ENCODE measurements at regions not wholly inside any gene's neighbourhood (a gene's known extent, or its start where the extent isn't known, plus 50 kb on each side); places are given as distances from the start of the nearest gene placed in this dataset.

DNA sequence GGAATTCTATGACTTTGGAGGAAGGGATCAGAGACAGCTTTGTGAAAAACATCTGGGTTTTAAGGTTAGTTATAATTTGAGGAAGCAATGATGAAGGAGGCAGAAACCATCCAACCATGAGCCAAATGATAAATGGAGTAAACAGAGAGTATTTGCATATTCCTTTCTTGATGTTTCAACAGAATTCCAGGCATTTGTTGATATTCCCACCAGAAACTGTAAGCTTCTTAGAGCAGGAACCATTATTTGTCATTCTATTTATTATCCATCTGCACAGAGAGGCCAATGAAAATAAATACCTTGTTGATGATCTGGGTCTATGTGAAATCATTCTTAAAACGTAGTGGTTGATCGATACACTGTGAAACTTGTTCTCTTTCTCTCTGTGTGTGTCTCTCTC is 715.3 kb downstream of the INHBA start:
- Histone ChIP-seq H3K4me2 (ENCODE audit: low read depth, low read length, poor library complexity, severe bottlenecking) (no peak overlapping the region), H4K20me1 (ENCODE audit: low read depth, low read length) (no peaks in the 10 kb centered on the region), H3K9me3 (ENCODE audit: insufficient read depth, low read length) (no peaks in the 10 kb centered on the region), H3K9me2 (replicated peaks; ENCODE audit: insufficient read depth, low read length) (no peaks in the 10 kb centered on the region), H3K4me3 (ENCODE audit: insufficient read depth, low read length, poor library complexity, severe bottlenecking) (no peak overlapping the region), H3K27me3 (ENCODE audit: low read length) (no peaks in the 10 kb centered on the region), H3K79me2 (ENCODE audit: insufficient read depth, low read length) (no peaks in the 10 kb centered on the region), H3F3A (ENCODE audit: insufficient read depth) (no peaks in the 10 kb centered on the region), H3K9ac (ENCODE audit: low read length) (no peak overlapping the region), H3K27ac (ENCODE audit: low read depth, low read length) (no peak overlapping the region), H3K36me3 (ENCODE audit: low read length) (no peaks in the 10 kb centered on the region), H2AFZ (ENCODE audit: low read depth, low read length, severe bottlenecking) (no peak overlapping the region)
- no peak for TF ChIP-seq EZH2phosphoT487 (conservative IDR thresholded peaks at IDR 0.05; ENCODE audit: low read length)
- TF ChIP-seq, protein P1, sequence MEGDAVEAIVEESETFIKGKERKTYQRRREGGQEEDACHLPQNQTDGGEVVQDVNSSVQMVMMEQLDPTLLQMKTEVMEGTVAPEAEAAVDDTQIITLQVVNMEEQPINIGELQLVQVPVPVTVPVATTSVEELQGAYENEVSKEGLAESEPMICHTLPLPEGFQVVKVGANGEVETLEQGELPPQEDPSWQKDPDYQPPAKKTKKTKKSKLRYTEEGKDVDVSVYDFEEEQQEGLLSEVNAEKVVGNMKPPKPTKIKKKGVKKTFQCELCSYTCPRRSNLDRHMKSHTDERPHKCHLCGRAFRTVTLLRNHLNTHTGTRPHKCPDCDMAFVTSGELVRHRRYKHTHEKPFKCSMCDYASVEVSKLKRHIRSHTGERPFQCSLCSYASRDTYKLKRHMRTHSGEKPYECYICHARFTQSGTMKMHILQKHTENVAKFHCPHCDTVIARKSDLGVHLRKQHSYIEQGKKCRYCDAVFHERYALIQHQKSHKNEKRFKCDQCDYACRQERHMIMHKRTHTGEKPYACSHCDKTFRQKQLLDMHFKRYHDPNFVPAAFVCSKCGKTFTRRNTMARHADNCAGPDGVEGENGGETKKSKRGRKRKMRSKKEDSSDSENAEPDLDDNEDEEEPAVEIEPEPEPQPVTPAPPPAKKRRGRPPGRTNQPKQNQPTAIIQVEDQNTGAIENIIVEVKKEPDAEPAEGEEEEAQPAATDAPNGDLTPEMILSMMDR (IDR thresholded peaks at IDR 0.05; ENCODE audit: insufficient read depth, low read length, poor library complexity, severe bottlenecking): no peak

DNA sequence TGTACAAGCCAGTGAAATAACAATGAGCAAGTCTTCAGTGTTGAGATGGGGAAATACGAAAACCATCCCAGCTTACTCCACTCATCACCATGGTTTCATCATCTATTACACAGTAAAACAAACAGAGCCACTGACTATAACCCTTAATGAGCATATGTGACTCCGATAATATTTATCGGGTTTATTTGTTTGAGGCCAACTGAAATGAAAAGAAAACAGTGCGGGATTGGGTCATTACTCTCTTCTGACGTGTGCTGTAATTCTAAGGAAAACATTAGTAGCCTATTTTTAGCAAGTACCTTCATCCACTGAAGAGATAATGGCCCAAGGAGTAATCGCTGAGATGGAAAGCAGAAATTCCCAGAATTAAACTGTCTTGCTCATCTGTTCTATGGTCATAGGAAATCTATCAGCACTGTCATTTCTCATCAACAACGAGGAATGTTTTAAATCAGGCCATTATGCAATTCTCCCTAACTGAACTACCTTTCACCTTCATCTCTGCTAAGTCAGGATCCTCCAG is 716.5 kb downstream of the INHBA start:
- Histone ChIP-seq H3K27ac (ENCODE audit: low read depth, low read length) (no peak overlapping the region), H3F3A (ENCODE audit: insufficient read depth) (no peaks in the 10 kb centered on the region), H3K9me2 (replicated peaks; ENCODE audit: insufficient read depth, low read length) (no peaks in the 10 kb centered on the region), H2AFZ (ENCODE audit: low read depth, low read length, severe bottlenecking) (no peak overlapping the region), H3K9me3 (ENCODE audit: insufficient read depth, low read length) (no peaks in the 10 kb centered on the region), H3K79me2 (ENCODE audit: insufficient read depth, low read length) (no peaks in the 10 kb centered on the region), H4K20me1 (ENCODE audit: low read depth, low read length) (no peaks in the 10 kb centered on the region), H3K27me3 (ENCODE audit: low read length) (no peaks in the 10 kb centered on the region), H3K4me2 (ENCODE audit: low read depth, low read length, poor library complexity, severe bottlenecking) (no peak overlapping the region), H3K9ac (ENCODE audit: low read length) (no peak overlapping the region), H3K36me3 (ENCODE audit: low read length) (no peaks in the 10 kb centered on the region), H3K4me3 (ENCODE audit: insufficient read depth, low read length, poor library complexity, severe bottlenecking) (no peak overlapping the region)
- TF ChIP-seq, protein P1 (IDR thresholded peaks at IDR 0.05; ENCODE audit: insufficient read depth, low read length, poor library complexity, severe bottlenecking): no peak
- no peak for TF ChIP-seq EZH2phosphoT487 (conservative IDR thresholded peaks at IDR 0.05; ENCODE audit: low read length)

DNA sequence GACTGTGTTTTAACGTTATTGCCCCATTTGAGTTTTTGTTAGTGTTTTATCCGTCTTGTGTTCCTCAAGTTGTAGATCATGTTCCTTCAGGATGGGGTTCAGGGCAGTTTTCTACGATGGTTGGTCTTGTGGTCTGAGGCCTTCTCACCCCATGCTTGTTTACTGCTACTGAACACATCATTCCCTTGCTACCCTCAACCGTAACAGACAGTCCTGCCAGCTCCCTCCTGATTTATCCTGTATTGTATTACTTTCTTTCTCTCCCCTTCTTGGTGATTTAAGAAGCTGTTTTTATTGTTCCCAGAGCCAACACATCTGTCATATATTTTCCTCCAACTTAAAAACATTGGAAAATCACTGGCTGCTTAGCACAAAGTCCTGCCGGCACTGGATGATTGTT is 719.8 kb downstream of the INHBA start:
- no peak overlapping the region for H2AFZ ChIP-seq (ENCODE audit: low read depth, low read length, severe bottlenecking)
- no peaks in the 10 kb centered on the region for H3K36me3 ChIP-seq (ENCODE audit: low read length)
- no peaks in the 10 kb centered on the region for H3K27me3 ChIP-seq (ENCODE audit: low read length)
- H3K4me3 ChIP-seq (ENCODE audit: insufficient read depth, low read length, poor library complexity, severe bottlenecking): no peak overlapping the region
- no peak overlapping the region for H3K9ac ChIP-seq (ENCODE audit: low read length)
- H4K20me1 ChIP-seq (ENCODE audit: low read depth, low read length): no peaks in the 10 kb centered on the region
- TF ChIP-seq, protein P1 (IDR thresholded peaks at IDR 0.05; ENCODE audit: insufficient read depth, low read length, poor library complexity, severe bottlenecking): no peak
- no peak for TF ChIP-seq EZH2phosphoT487 (conservative IDR thresholded peaks at IDR 0.05; ENCODE audit: low read length)
- no peak overlapping the region for H3K27ac ChIP-seq (ENCODE audit: low read depth, low read length)
- H3F3A ChIP-seq (ENCODE audit: insufficient read depth): no peaks in the 10 kb centered on the region
- H3K9me3 ChIP-seq (ENCODE audit: insufficient read depth, low read length): no peaks in the 10 kb centered on the region
- no peak overlapping the region for H3K4me2 ChIP-seq (ENCODE audit: low read depth, low read length, poor library complexity, severe bottlenecking)
- H3K9me2 ChIP-seq (replicated peaks; ENCODE audit: insufficient read depth, low read length): no peaks in the 10 kb centered on the region
- no peaks in the 10 kb centered on the region for H3K79me2 ChIP-seq (ENCODE audit: insufficient read depth, low read length)

Data from SU-DHL-6 (cell line).